GM12875 (cell line): ENCODE measurements at regions not wholly inside any gene's neighbourhood (a gene's known extent, or its start where the extent isn't known, plus 50 kb on each side); places are given as distances from the start of the nearest gene placed in this dataset.

ENCODE experiments used
- H3K4me3 ChIP-seq: one replicate; pipeline ENCODE4 v1.5.1; 2011; ENCODE audit warnings: low read depth, low read length, control low read depth
- CTCF ChIP-seq: IDR thresholded peaks from 2 replicates; pipeline ENCODE4 v1.5.1; 2011; ENCODE audit warnings: low read depth, mild to moderate bottlenecking, control low read depth, inconsistent platforms, low read length, moderate library complexity, borderline replicate concordance; ENCODE audit not compliant: insufficient read depth

- no peak overlapping the region for H3K4me3 ChIP-seq
- TF ChIP-seq CTCF, result no peak
These were observed 179.7 kb upstream of the LPP start for GRCh38 chr3:187973977-187974870.

GRCh38 chr3:187974871-187975271, 179.1 kb upstream of the LPP start:
- no peak for TF ChIP-seq CTCF
- H3K4me3 ChIP-seq, result no peak overlapping the region

- H3K4me3 ChIP-seq, result no peak overlapping the region
- no peak for TF ChIP-seq CTCF
These were observed 178.2 kb upstream of the LPP start for GRCh38 chr3:187975561-187976364.

- H3K4me3 ChIP-seq, result no peak overlapping the region
- no peak for TF ChIP-seq CTCF
These were observed 177.5 kb upstream of the LPP start for GRCh38 chr3:187976365-187976900.

GRCh38 chr3:187977659-187978058, 176.3 kb upstream of the LPP start:
- no peak for TF ChIP-seq CTCF
- no peak overlapping the region for H3K4me3 ChIP-seq

GRCh38 chr3:187978433-187979011, 175.4 kb upstream of the LPP start:
- no peak for TF ChIP-seq CTCF
- H3K4me3 ChIP-seq, result no peak overlapping the region
